ENCODE measurements at regions not wholly inside any gene's neighbourhood (a gene's known extent, or its start where the extent isn't known, plus 50 kb on each side); places are given as distances from the start of the nearest gene placed in this dataset.

GRCh38 chr2:172215936-172216335 lies 113.2 kb upstream of the DLX2 start:
- no peaks in the 10 kb centered on the region for H3K9me2 ChIP-seq (replicated peaks; ENCODE audit: control insufficient read depth, low read length)
- no peaks in the 10 kb centered on the region for H3K9me3 ChIP-seq (ENCODE audit: control insufficient read depth, insufficient read depth, low read length)
- no peaks in the 10 kb centered on the region for H3K79me2 ChIP-seq (ENCODE audit: control insufficient read depth, low read length)
- H3K36me3 ChIP-seq (ENCODE audit: control insufficient read depth, low read length): no peaks in the 10 kb centered on the region
- peaks cover 15% of the 10 kb centered on the region for H3K27me3 ChIP-seq (ENCODE audit: control insufficient read depth, low read length)
- H3K4me2 ChIP-seq (ENCODE audit: low read length): no peak overlapping the region
- no peaks in the 10 kb centered on the region for H4K20me1 ChIP-seq (ENCODE audit: control insufficient read depth, insufficient read depth, low read depth, low read length)
- no peak overlapping the region for H3K27ac ChIP-seq (ENCODE audit: low read depth, low read length)
- H3K4me3 ChIP-seq (ENCODE audit: low read length): no peak overlapping the region
- TF ChIP-seq CTCF (IDR thresholded peaks at IDR 0.05; ENCODE audit: low read depth, low read length, poor library complexity, severe bottlenecking): no peak
- TF ChIP-seq EZH2phosphoT487 (IDR thresholded peaks at IDR 0.05; ENCODE audit: borderline replicate concordance, low read length): no peak
- H3K4me1 ChIP-seq (ENCODE audit: control insufficient read depth, low read length): no peaks in the 10 kb centered on the region
- no peaks in the 10 kb centered on the region for H3F3A ChIP-seq (ENCODE audit: control insufficient read depth, insufficient read depth)

GRCh38 chr2:172216477-172216876 lies 113.8 kb upstream of the DLX2 start:
- H3K9me2 ChIP-seq (replicated peaks; ENCODE audit: control insufficient read depth, low read length): no peaks in the 10 kb centered on the region
- H3K79me2 ChIP-seq (ENCODE audit: control insufficient read depth, low read length): no peaks in the 10 kb centered on the region
- no peaks in the 10 kb centered on the region for H3K36me3 ChIP-seq (ENCODE audit: control insufficient read depth, low read length)
- H3K9me3 ChIP-seq (ENCODE audit: control insufficient read depth, insufficient read depth, low read length): no peaks in the 10 kb centered on the region
- H3K4me2 ChIP-seq (ENCODE audit: low read length): no peak overlapping the region
- H3K4me3 ChIP-seq (ENCODE audit: low read length): no peak overlapping the region
- no peaks in the 10 kb centered on the region for H3F3A ChIP-seq (ENCODE audit: control insufficient read depth, insufficient read depth)
- no peak for TF ChIP-seq CTCF (IDR thresholded peaks at IDR 0.05; ENCODE audit: low read depth, low read length, poor library complexity, severe bottlenecking)
- no peak for TF ChIP-seq EZH2phosphoT487 (IDR thresholded peaks at IDR 0.05; ENCODE audit: borderline replicate concordance, low read length)
- H3K4me1 ChIP-seq (ENCODE audit: control insufficient read depth, low read length): no peaks in the 10 kb centered on the region
- H4K20me1 ChIP-seq (ENCODE audit: control insufficient read depth, insufficient read depth, low read depth, low read length): no peaks in the 10 kb centered on the region
- H3K27ac ChIP-seq (ENCODE audit: low read depth, low read length): no peak overlapping the region
- H3K27me3 ChIP-seq (ENCODE audit: control insufficient read depth, low read length): peaks cover 15% of the 10 kb centered on the region

- no peaks in the 10 kb centered on the region for H3K9me2 ChIP-seq (replicated peaks; ENCODE audit: control insufficient read depth, low read length)
- H4K20me1 ChIP-seq (ENCODE audit: control insufficient read depth, insufficient read depth, low read depth, low read length): no peaks in the 10 kb centered on the region
- no peak overlapping the region for H3K27ac ChIP-seq (ENCODE audit: low read depth, low read length)
- no peaks in the 10 kb centered on the region for H3K79me2 ChIP-seq (ENCODE audit: control insufficient read depth, low read length)
- no peak overlapping the region for H3K4me3 ChIP-seq (ENCODE audit: low read length)
- no peaks in the 10 kb centered on the region for H3K4me1 ChIP-seq (ENCODE audit: control insufficient read depth, low read length)
- H3K27me3 ChIP-seq (ENCODE audit: control insufficient read depth, low read length): peaks cover 15% of the 10 kb centered on the region
- no peaks in the 10 kb centered on the region for H3F3A ChIP-seq (ENCODE audit: control insufficient read depth, insufficient read depth)
- no peaks in the 10 kb centered on the region for H3K9me3 ChIP-seq (ENCODE audit: control insufficient read depth, insufficient read depth, low read length)
- no peak overlapping the region for H3K4me2 ChIP-seq (ENCODE audit: low read length)
- H3K36me3 ChIP-seq (ENCODE audit: control insufficient read depth, low read length): no peaks in the 10 kb centered on the region
- TF ChIP-seq EZH2phosphoT487 (IDR thresholded peaks at IDR 0.05; ENCODE audit: borderline replicate concordance, low read length) (no peak), CTCF (IDR thresholded peaks at IDR 0.05; ENCODE audit: low read depth, low read length, poor library complexity, severe bottlenecking) (no peak)
Measured at GRCh38 chr2:172219201-172219600, 116.5 kb upstream of the DLX2 start.

- Histone ChIP-seq H3K9me2 (replicated peaks; ENCODE audit: control insufficient read depth, low read length) (no peaks in the 10 kb centered on the region), H4K20me1 (ENCODE audit: control insufficient read depth, insufficient read depth, low read depth, low read length) (no peaks in the 10 kb centered on the region), H3K4me2 (ENCODE audit: low read length) (no peak overlapping the region), H3K4me1 (ENCODE audit: control insufficient read depth, low read length) (no peaks in the 10 kb centered on the region), H3K27ac (ENCODE audit: low read depth, low read length) (no peak overlapping the region), H3K27me3 (ENCODE audit: control insufficient read depth, low read length) (peaks cover 14% of the 10 kb centered on the region), H3K36me3 (ENCODE audit: control insufficient read depth, low read length) (no peaks in the 10 kb centered on the region), H3K79me2 (ENCODE audit: control insufficient read depth, low read length) (no peaks in the 10 kb centered on the region), H3K4me3 (ENCODE audit: low read length) (no peak overlapping the region), H3F3A (ENCODE audit: control insufficient read depth, insufficient read depth) (no peaks in the 10 kb centered on the region), H3K9me3 (ENCODE audit: control insufficient read depth, insufficient read depth, low read length) (no peaks in the 10 kb centered on the region)
- TF ChIP-seq EZH2phosphoT487 (IDR thresholded peaks at IDR 0.05; ENCODE audit: borderline replicate concordance, low read length) (no peak), CTCF (IDR thresholded peaks at IDR 0.05; ENCODE audit: low read depth, low read length, poor library complexity, severe bottlenecking) (no peak)
Measured at GRCh38 chr2:172220121-172220520, 117.4 kb upstream of the DLX2 start.
